ENCODE measurements at regions not wholly inside any gene's neighbourhood (a gene's known extent, or its start where the extent isn't known, plus 50 kb on each side); places are given as distances from the start of the nearest gene placed in this dataset.

DNA sequence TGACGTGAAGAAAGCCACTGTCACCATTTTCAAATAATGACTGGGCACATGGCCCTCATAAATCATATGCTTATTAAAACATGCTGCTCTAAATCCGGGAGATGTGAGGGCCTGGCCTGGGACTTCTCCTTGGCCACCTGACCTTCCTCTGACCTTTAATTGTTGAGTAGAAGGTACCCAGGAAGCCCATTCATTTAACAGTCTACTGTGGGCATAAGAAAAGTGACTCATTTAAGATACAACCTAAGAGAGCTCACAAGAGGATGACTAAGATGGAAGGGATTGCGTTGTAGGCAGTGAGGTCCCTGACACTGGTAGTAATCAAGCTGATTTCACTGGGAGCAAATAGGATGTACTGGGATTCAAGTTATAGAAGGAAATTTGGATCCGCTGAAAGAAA, 203.4 kb upstream of the GPR26 start:
- H3K4me3 ChIP-seq (ENCODE audit: low read depth, low read length) = no peak overlapping the region
- TF ChIP-seq, protein P1, sequence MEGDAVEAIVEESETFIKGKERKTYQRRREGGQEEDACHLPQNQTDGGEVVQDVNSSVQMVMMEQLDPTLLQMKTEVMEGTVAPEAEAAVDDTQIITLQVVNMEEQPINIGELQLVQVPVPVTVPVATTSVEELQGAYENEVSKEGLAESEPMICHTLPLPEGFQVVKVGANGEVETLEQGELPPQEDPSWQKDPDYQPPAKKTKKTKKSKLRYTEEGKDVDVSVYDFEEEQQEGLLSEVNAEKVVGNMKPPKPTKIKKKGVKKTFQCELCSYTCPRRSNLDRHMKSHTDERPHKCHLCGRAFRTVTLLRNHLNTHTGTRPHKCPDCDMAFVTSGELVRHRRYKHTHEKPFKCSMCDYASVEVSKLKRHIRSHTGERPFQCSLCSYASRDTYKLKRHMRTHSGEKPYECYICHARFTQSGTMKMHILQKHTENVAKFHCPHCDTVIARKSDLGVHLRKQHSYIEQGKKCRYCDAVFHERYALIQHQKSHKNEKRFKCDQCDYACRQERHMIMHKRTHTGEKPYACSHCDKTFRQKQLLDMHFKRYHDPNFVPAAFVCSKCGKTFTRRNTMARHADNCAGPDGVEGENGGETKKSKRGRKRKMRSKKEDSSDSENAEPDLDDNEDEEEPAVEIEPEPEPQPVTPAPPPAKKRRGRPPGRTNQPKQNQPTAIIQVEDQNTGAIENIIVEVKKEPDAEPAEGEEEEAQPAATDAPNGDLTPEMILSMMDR (IDR thresholded peaks at IDR 0.05; ENCODE audit: insufficient read depth, low read depth, low read length) = no peak
- DNase-seq (ENCODE audit: low read depth) = no peak

DNA sequence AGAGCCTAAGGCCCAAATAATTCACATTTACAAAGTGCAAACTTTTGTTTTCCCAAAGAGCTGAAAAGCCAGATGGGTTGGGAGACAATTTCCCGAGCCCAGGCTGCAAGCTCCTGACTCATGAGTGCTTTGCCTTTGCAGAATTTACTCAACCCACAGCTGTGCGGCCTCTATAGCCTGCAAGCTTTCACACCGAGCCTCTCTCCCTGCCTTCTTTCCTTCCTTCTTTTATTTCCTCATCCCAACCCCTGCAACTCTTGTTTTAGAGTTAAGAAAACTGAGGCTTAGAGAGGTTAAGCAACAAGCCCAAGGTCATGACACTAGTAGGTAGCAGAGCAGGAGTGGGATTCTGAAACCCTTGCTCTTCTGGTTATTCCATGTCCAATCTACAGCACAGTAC, 203.0 kb upstream of the GPR26 start:
- no peak for DNase-seq (ENCODE audit: low read depth)

DNA sequence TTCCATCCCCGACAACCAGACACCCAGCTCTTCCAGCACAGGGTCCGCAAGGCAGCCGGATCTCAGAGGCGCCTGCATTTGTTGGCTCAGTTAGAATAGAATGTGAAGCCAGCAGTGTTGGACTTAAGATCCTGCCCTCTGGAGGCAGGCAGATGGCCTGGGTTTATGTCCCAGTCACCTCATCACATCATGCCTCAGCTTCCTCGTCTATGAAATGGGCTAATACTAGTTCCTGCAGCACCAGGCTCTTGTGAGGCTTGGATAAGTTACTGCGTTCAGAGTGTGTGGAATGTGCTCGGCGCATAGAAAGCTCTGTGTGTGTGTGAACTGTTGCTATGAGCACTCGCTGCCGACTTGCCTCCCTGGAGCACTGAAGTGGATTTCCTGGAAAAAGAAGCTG, 202.5 kb upstream of the GPR26 start:
- no peak for DNase-seq (ENCODE audit: low read depth)
- TF ChIP-seq, protein P1 (IDR thresholded peaks at IDR 0.05; ENCODE audit: insufficient read depth, low read depth, low read length) = no peak
- H3K4me3 ChIP-seq (ENCODE audit: low read depth, low read length) = no peak overlapping the region

More for the DNA sequence above, 203.0 kb upstream of the GPR26 start:
- H3K4me3 ChIP-seq (ENCODE audit: low read depth, low read length) = no peak overlapping the region
- TF ChIP-seq, protein P1 (IDR thresholded peaks at IDR 0.05; ENCODE audit: insufficient read depth, low read depth, low read length) = no peak

DNA sequence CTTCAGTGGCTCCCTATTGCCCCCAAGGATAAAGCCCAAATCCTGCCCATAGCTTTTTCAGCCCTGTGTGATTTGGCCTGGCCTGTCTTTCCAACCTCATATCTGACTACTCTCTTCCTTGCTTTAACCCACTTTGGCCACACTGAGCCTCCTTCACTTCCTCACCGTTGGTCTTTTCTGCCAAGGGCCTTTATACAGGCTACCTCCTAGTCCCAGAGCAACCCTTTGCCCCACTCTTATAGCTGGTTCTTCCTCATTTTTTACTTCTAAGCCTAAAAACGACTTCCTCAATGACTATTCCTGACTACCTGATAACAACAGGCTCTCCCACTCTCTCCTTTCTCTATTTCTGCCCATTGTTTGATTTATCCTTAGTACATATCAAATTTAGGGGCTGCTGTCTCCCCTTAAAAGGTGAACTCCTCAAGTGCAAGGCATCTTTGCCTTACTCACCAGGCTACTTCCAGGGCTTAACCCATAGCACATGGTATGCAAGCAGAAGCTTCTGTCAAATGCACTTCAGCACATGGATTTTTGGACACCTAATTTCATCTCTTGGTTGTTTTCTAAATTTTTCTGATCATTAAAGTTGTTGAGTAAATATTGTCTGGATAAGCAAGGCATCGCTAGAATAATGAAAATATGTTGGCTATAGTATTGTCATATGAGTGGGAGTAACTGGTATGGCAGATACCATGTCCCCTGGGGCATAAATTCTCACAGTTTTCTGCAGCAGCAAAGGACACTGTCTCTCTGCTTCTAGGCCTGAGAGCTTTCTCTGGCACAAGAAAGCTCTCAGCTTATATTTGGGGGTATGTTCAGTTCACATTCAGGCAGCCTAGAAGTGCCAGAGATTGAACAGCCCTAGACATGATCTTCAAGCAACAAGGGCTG, 201.5 kb upstream of the GPR26 start:
- H3K4me3 ChIP-seq (ENCODE audit: low read depth, low read length) = no peak overlapping the region
- TF ChIP-seq, protein P1 (IDR thresholded peaks at IDR 0.05; ENCODE audit: insufficient read depth, low read depth, low read length) = no peak
- DNase-seq (ENCODE audit: low read depth) = no peak

DNA sequence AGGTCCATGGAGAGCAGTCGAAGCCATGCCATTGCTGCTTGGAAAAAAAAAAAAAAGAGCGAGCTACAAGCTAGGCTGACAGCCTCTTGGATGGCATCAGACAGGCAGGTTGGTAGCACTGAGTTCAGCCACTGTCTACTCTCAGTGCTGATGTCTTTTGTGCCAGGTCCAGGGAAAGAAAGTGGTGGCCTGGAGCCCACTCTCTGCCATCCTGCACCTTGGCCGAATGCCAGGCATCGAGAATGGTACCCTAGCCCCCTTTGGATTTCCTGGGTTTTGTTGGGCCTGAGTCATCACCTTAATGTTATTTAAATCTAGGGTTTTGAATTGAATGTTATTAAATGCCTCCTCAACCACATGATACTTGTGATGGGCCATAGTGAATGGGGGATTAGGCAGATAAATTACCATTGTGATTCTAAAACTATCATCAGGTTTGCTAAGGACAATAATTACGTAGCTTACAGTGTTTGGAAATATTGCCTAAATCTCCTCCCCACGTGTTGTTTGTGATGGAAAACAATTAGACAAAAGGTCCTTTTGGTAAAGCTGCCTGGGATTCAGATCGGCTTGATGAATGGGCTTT, 195.7 kb upstream of the GPR26 start:
- TF ChIP-seq, protein P1 (IDR thresholded peaks at IDR 0.05; ENCODE audit: insufficient read depth, low read depth, low read length) = no peak
- DNase-seq (ENCODE audit: low read depth) = no peak
- H3K4me3 ChIP-seq (ENCODE audit: low read depth, low read length) = no peak overlapping the region

DNA sequence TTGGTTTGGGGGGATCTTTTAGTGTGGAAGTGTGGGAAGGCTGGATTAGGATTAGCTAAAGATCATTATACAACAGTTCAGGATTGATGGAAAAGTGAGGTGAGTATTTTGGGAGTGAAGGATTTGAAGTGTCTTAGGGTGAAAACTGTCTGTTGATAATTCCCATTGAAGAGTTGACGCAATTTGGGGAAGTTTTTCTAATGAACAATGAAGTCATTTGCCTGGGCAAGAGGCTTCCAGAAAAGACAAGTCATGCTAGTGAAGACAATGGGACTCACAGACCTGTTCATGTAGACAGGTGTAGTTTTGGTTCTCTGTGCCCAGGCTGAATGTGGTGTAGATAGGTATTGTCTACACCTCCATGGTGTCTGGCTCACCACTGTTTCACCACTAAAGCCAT, 194.3 kb upstream of the GPR26 start:
- H3K4me3 ChIP-seq (ENCODE audit: low read depth, low read length) = no peak overlapping the region
- TF ChIP-seq, protein P1 (IDR thresholded peaks at IDR 0.05; ENCODE audit: insufficient read depth, low read depth, low read length) = no peak
- no peak for DNase-seq (ENCODE audit: low read depth)

Measured in fibroblast of villous mesenchyme (primary cell).